HG03097 (cell line): ENCODE measurements at regions not wholly inside any gene's neighbourhood (a gene's known extent, or its start where the extent isn't known, plus 50 kb on each side); places are given as distances from the start of the nearest gene placed in this dataset.
"Not testable (repeated sequence)": the region's sequence is repeated elsewhere in the genome, so short reads cannot be mapped to it uniquely, and the experiment has no call there.

Source experiments
- ATAC-seq: cut with Tn5 transposase; IDR thresholded peaks from one replicate; pipeline ENCODE4 v1.9.1; 2021; ENCODE audit not compliant: unreplicated experiment, low FRiP score

GRCh38 chr7:29619111-29619510 lies 55.5 kb downstream of the PRR15 start:
- no peak for ATAC-seq

- ATAC-seq: no peak
Observed at GRCh38 chr7:29619848-29620555, 56.4 kb downstream of the PRR15 start.

DNA sequence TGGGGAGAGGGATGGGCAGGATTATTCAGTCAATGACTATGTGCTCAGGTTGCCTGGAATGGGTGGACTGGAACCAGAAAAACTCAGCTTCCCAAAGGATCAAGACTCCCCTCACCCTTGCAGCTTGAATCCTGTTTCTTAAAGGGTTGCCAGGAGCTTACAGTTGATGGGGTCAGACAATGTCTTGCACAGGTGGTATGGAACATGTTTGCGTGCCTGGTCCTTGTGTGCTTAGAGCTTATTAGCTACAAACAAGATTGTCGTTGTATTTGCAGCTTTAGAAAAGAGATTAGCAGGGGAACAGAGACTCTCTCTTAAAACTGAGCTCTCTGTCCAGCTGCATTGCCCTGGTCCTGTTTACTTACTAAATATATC lies 56.9 kb downstream of the PRR15 start:
- ATAC-seq: no peak

GRCh38 chr7:29622335-29623265 lies 59.0 kb downstream of the PRR15 start:
- ATAC-seq: no peak

DNA sequence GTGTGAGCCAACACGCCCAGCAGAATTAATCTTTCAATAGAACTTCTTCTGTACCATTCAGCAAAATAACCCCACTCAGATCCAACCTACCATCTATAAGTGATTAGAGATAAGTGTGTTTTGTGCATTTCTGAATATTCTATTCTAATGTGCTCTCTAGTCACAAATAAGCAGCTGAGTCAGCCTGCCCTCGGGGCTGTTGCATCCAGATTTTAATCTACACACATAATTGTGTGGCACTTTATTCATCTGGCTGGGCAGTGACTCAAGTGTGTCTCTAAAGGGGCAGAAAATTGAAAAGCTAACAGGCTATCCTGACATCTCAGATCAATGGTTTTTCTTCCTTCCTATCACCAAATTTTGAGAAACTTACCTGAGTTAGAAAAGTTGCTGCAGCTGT lies 60.3 kb downstream of the PRR15 start:
- ATAC-seq: no peak

DNA sequence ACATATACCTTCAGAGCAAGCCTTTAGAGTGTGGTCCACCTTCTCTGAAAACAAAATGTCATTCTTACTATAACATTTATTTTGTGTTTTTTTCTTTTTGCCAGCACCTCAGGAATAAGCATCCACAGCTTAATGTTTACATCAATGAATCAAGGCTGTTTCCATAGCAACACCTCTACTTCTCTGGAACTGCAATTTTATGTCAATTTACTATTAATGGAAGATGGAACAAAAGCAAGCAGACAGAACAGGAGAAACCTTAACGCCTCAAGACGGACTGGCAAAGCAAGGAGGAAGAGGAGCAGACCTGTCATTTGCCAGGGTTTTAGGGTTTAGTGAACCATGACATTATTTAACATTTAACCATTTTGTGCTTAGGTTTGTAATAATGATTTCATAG lies 63.1 kb downstream of the PRR15 start:
- ATAC-seq: no peak

- no peak for ATAC-seq
Observed at GRCh38 chr7:29627631-29628030, 64.0 kb downstream of the PRR15 start.

DNA sequence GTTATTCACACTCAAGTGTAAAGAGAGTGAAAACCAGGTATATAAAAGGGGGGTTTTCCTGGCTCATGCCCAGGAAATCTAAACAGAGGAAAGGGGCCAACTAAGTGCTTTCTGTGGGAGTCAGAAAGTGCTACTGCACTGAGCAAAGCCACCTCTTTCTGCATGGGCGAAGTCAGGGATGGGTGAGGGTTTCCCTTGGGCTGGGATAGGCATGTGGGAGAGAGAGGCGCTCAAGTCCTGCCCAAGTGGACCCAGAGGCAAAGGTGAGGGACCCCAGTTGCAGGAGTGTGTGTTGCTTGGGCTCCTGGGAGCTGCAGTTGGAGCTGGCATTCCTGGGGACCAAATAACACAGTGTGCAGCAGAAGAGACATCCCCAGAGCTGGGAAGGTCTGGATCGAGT lies 65.9 kb downstream of the PRR15 start:
- ATAC-seq: no peak

- not testable (repeated sequence) for ATAC-seq
Observed at GRCh38 chr7:29635067-29636008, 71.7 kb downstream of the PRR15 start.

- no peak for ATAC-seq
Observed at GRCh38 chr7:29636009-29636351, 72.3 kb downstream of the PRR15 start.

GRCh38 chr7:29637374-29637773 lies 73.7 kb downstream of the PRR15 start:
- no peak for ATAC-seq

DNA sequence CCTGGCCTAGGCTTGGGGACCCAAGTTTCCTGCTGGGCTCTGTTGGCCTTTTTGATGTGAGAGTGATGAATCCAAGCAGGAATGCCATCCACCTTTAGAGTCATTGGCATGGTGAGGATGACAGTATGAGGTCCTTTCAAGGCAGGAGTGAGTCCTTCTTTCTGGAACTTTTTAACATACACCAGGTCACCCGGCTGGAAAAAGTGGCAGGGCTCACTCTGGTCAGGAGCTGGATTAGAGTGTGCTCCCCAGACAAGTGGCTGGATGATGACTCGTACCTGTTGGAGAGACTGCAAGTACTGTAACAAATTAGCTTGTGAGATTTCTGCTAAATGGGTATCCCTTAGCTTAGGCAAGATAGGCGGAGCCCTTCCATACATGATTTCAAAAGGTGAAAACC lies 75.2 kb downstream of the PRR15 start:
- not testable (repeated sequence) for ATAC-seq

DNA sequence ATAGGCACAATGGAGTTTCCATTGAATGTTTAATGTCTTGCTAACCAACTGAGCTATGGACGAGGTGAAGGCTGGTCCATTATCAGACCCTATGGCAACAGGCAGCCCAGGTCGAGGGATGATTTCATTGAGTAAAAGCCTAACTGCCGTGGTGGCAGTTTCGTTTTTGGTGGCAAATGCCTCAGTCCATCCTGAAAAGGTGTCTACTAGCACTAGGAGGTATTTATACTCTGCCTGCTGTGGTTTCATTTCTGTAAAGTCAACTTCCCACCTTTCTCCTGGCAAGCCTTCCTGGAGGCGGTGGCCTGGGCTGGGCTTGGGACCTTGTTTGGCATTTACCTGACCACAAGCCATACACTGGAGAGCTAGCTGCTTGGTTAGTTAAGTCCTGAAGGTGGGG lies 75.8 kb downstream of the PRR15 start:
- no peak for ATAC-seq

- ATAC-seq: no peak
Observed at GRCh38 chr7:29639886-29640595, 76.4 kb downstream of the PRR15 start.

GRCh38 chr7:29641651-29642050 lies 78.0 kb downstream of the PRR15 start:
- no peak for ATAC-seq

DNA sequence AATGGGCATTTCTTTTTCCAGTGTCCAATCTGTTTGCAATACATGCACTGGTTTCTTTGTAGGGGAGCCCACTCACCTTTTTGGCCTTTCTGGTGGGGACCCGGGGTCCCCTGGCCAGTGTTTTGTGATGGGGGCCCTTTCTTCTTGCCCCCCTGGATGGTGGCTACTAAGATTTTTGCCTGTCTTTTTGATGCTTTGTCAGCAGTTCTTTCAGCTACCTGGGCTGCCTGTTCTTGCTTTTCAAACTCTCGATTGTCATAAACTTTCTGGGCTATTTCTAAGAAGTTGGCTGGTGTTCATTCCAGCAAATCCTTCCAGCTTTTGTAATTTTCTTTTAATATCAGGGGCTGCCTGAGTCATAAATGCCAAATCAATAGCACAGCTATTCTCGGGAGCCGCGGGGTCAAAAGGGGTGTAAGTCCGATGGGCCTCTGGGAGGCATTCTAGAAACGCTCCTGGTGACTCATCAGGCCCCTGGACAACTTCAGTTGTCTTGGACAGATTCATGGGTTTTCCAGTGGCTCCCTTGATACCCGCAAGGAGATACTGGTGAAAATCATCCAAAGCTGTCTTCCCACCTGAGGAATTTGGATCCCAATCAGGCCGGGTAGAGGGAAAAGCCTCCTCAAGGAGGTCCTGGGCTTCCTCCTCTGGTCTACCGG lies 79.0 kb downstream of the PRR15 start:
- ATAC-seq: no peak

GRCh38 chr7:29646116-29646515 lies 82.5 kb downstream of the PRR15 start:
- ATAC-seq: not testable (repeated sequence)

DNA sequence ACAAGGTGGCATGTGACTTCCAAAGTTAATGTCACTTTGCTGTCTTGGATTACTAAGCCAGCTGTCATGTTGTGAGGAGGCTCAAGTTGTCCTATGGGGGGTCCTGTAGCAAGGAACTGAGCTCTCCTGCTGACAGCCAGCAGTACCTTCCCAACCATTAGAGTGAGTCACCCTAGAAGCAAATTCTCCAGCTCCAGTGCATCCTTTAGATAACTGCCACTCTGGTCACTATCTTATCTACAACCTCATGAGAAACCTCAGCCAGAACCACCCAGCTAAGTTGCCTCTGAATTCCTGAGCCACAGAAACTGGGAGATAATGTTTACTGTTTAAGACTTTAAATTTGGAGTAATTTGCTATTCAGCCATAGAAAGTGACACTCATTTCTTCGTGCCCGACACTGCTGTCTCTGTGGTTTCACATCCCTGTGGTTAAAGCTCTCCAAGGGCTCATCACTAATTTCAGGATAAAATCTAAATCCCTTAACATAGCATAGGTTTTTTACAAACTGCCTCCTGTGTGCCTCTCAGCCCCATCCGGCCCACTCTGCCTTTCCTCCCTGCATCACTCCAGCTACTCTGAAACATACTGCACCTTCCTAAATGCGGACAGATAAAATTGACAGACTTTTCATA lies 83.5 kb downstream of the PRR15 start:
- no peak for ATAC-seq

GRCh38 chr7:29647691-29648210 lies 84.1 kb downstream of the PRR15 start:
- ATAC-seq: not testable (repeated sequence)
